MG63 (cell line): ENCODE measurements at regions not wholly inside any gene's neighbourhood (a gene's known extent, or its start where the extent isn't known, plus 50 kb on each side); places are given as distances from the start of the nearest gene placed in this dataset.
A peak's percentile ranks its signal among the peaks of the same experiment; 100 is the strongest.

ENCODE experiments used
- DNase-seq: peaks from one replicate; pipeline ENCODE4 v3.0.0-alpha.2; 2020
- H3K27me3 ChIP-seq: fragments of 250-450 bp; sonication (Bioruptor Pico); 2 replicates; pipeline ENCODE4 v1.5.1; 2020; ENCODE audit warnings: mild to moderate bottlenecking, moderate library complexity
- H3K36me3 ChIP-seq: fragments of 250-450 bp; sonication (Bioruptor Pico); 2 replicates; pipeline ENCODE4 v1.5.1; 2020; ENCODE audit warnings: mild to moderate bottlenecking, moderate library complexity
- H3K4me3 ChIP-seq: fragments of 250-450 bp; sonication (Bioruptor Pico); 2 replicates; pipeline ENCODE4 v1.5.1; 2020; ENCODE audit warnings: mild to moderate bottlenecking, moderate library complexity
- H3K9me3 ChIP-seq: fragments of 250-450 bp; sonication (Bioruptor Pico); 2 replicates; pipeline ENCODE4 v1.5.1; 2020; ENCODE audit warnings: mild to moderate bottlenecking, moderate library complexity

GRCh38 chr1:221435504-221435904 lies 306.4 kb downstream of the DUSP10 start:
- no peak overlapping the region for H3K4me3 ChIP-seq
- no peaks in the 10 kb centered on the region for H3K27me3 ChIP-seq
- H3K36me3 ChIP-seq, result no peaks in the 10 kb centered on the region
- no peaks in the 10 kb centered on the region for H3K9me3 ChIP-seq
- no peak for DNase-seq

- DNase-seq, result no peak
- H3K4me3 ChIP-seq, result no peak overlapping the region
- H3K27me3 ChIP-seq, result no peaks in the 10 kb centered on the region
- no peaks in the 10 kb centered on the region for H3K9me3 ChIP-seq
- no peaks in the 10 kb centered on the region for H3K36me3 ChIP-seq
Measured at GRCh38 chr1:221437171-221437570, 304.7 kb downstream of the DUSP10 start.

GRCh38 chr1:221437926-221438325 lies 304.0 kb downstream of the DUSP10 start:
- H3K27me3 ChIP-seq, result no peaks in the 10 kb centered on the region
- no peak for DNase-seq
- H3K36me3 ChIP-seq, result no peaks in the 10 kb centered on the region
- no peak overlapping the region for H3K4me3 ChIP-seq
- H3K9me3 ChIP-seq, result no peaks in the 10 kb centered on the region

- no peak overlapping the region for H3K4me3 ChIP-seq
- no peaks in the 10 kb centered on the region for H3K9me3 ChIP-seq
- peak; percentile 94 for DNase-seq
- no peaks in the 10 kb centered on the region for H3K36me3 ChIP-seq
- no peaks in the 10 kb centered on the region for H3K27me3 ChIP-seq
Measured at GRCh38 chr1:221439008-221439746, 302.7 kb downstream of the DUSP10 start.

- Histone ChIP-seq H3K4me3 (no peak overlapping the region), H3K27me3 (no peaks in the 10 kb centered on the region)
Measured at GRCh38 chr1:221439747-221440501, 302.0 kb downstream of the DUSP10 start.

GRCh38 chr1:221440658-221441057 lies 301.2 kb downstream of the DUSP10 start:
- no peak overlapping the region for H3K4me3 ChIP-seq
- H3K36me3 ChIP-seq, result no peaks in the 10 kb centered on the region
- H3K27me3 ChIP-seq, result no peaks in the 10 kb centered on the region
- no peaks in the 10 kb centered on the region for H3K9me3 ChIP-seq
- DNase-seq, result no peak

More at GRCh38 chr1:221439747-221440501, 302.0 kb downstream of the DUSP10 start:
- Histone ChIP-seq H3K36me3 (no peaks in the 10 kb centered on the region), H3K9me3 (no peaks in the 10 kb centered on the region)
- DNase-seq, result peak; percentile 74

- no peak for DNase-seq
- Histone ChIP-seq H3K27me3 (no peaks in the 10 kb centered on the region), H3K36me3 (no peaks in the 10 kb centered on the region), H3K4me3 (no peak overlapping the region), H3K9me3 (no peaks in the 10 kb centered on the region)
Measured at GRCh38 chr1:221442056-221442455, 299.8 kb downstream of the DUSP10 start.

GRCh38 chr1:221444346-221444745 lies 297.5 kb downstream of the DUSP10 start:
- no peak for DNase-seq
- no peak overlapping the region for H3K4me3 ChIP-seq
- no peaks in the 10 kb centered on the region for H3K36me3 ChIP-seq
- no peaks in the 10 kb centered on the region for H3K27me3 ChIP-seq
- H3K9me3 ChIP-seq, result no peaks in the 10 kb centered on the region

- H3K9me3 ChIP-seq, result no peaks in the 10 kb centered on the region
- H3K4me3 ChIP-seq, result no peak overlapping the region
- H3K36me3 ChIP-seq, result no peaks in the 10 kb centered on the region
- no peak for DNase-seq
- no peaks in the 10 kb centered on the region for H3K27me3 ChIP-seq
Measured at GRCh38 chr1:221448585-221449175, 293.2 kb downstream of the DUSP10 start.

- Histone ChIP-seq H3K27me3 (no peaks in the 10 kb centered on the region), H3K36me3 (no peaks in the 10 kb centered on the region), H3K4me3 (no peak overlapping the region), H3K9me3 (no peaks in the 10 kb centered on the region)
- no peak for DNase-seq
Measured at GRCh38 chr1:221449194-221449593, 292.7 kb downstream of the DUSP10 start.

GRCh38 chr1:221449801-221450470 lies 292.0 kb downstream of the DUSP10 start:
- Histone ChIP-seq H3K27me3 (no peaks in the 10 kb centered on the region), H3K4me3 (no peak overlapping the region), H3K9me3 (no peaks in the 10 kb centered on the region), H3K36me3 (no peaks in the 10 kb centered on the region)
- DNase-seq, result peak; percentile 7

GRCh38 chr1:221451741-221452140 lies 290.1 kb downstream of the DUSP10 start:
- H3K9me3 ChIP-seq, result no peaks in the 10 kb centered on the region
- DNase-seq, result no peak
- H3K27me3 ChIP-seq, result no peaks in the 10 kb centered on the region
- H3K4me3 ChIP-seq, result no peak overlapping the region
- no peaks in the 10 kb centered on the region for H3K36me3 ChIP-seq

- H3K36me3 ChIP-seq, result no peaks in the 10 kb centered on the region
- H3K27me3 ChIP-seq, result no peaks in the 10 kb centered on the region
- H3K9me3 ChIP-seq, result no peaks in the 10 kb centered on the region
- no peak overlapping the region for H3K4me3 ChIP-seq
- no peak for DNase-seq
Measured at GRCh38 chr1:221454096-221454495, 287.8 kb downstream of the DUSP10 start.

- Histone ChIP-seq H3K9me3 (no peaks in the 10 kb centered on the region), H3K36me3 (no peaks in the 10 kb centered on the region), H3K4me3 (no peak overlapping the region), H3K27me3 (no peaks in the 10 kb centered on the region)
- no peak for DNase-seq
Measured at GRCh38 chr1:221456918-221457317, 285.0 kb downstream of the DUSP10 start.

- H3K9me3 ChIP-seq, result no peaks in the 10 kb centered on the region
- H3K4me3 ChIP-seq, result no peak overlapping the region
- no peaks in the 10 kb centered on the region for H3K36me3 ChIP-seq
- DNase-seq, result no peak
- H3K27me3 ChIP-seq, result no peaks in the 10 kb centered on the region
Measured at GRCh38 chr1:221457685-221458446, 284.0 kb downstream of the DUSP10 start.

GRCh38 chr1:221458447-221459156 lies 283.3 kb downstream of the DUSP10 start:
- Histone ChIP-seq H3K27me3 (no peaks in the 10 kb centered on the region), H3K36me3 (no peaks in the 10 kb centered on the region), H3K9me3 (no peaks in the 10 kb centered on the region), H3K4me3 (no peak overlapping the region)
- peak; percentile 1 for DNase-seq
